HepG2 (cell line): ENCODE measurements at regions not wholly inside any gene's neighbourhood (a gene's known extent, or its start where the extent isn't known, plus 50 kb on each side); places are given as distances from the start of the nearest gene placed in this dataset.

Experiments used
- EP300 ChIP-seq, 3 experiments: sonication (generic) in 1 of 3; formaldehyde crosslinking in 1 of 3; IDR thresholded peaks; 2 replicates each; pipeline versions ENCODE4 v1.5.1 to v1.6.1; 2011 to 2020; ENCODE audit warnings: low read depth in 2 of 3, low read length in 2 of 3, borderline replicate concordance in 1 of 3, improper control_type of control experiment in 1 of 3, mild to moderate bottlenecking in 1 of 3, missing genetic modification reagents in 1 of 3, moderate library complexity in 1 of 3
- KAT8 ChIP-seq: IDR thresholded peaks from 2 replicates; pipeline ENCODE4 v1.6.1; 2016; ENCODE audit warnings: missing genetic modification reagents, missing compliant biosample characterization
- PAXIP1 ChIP-seq: sonication (generic); formaldehyde crosslinking; conservative IDR thresholded peaks from 2 replicates; pipeline ENCODE4 v1.4.0; 2020; ENCODE audit warnings: mild to moderate bottlenecking, missing genetic modification reagents, moderate library complexity
- RFX5 ChIP-seq: IDR thresholded peaks from 2 replicates; pipeline ENCODE4 v1.6.1; 2011; ENCODE audit warnings: low read depth, low read length, improper control_type of control experiment
- RNF2 ChIP-seq: fragments of 450-650 bp; conservative IDR thresholded peaks from 2 replicates; pipeline ENCODE4 v1.6.1; 2016; ENCODE audit warnings: low read depth
- TARDBP ChIP-seq: sonication (generic); formaldehyde crosslinking; IDR thresholded peaks from 2 replicates; pipeline ENCODE4 v1.8.0; 2022; ENCODE audit warnings: mild to moderate bottlenecking, missing genetic modification reagents
- ZNF224 ChIP-seq: sonication (generic); formaldehyde crosslinking; IDR thresholded peaks from 2 replicates; pipeline ENCODE4 v1.5.0; 2020; ENCODE audit warnings: mild to moderate bottlenecking, missing genetic modification reagents
- TF ChIP-seq, protein P1 (sequence below): sonication (generic); formaldehyde crosslinking; IDR thresholded peaks from 2 replicates; pipeline ENCODE4 v1.4.0; 2020; ENCODE audit warnings: missing genetic modification reagents

DNA sequence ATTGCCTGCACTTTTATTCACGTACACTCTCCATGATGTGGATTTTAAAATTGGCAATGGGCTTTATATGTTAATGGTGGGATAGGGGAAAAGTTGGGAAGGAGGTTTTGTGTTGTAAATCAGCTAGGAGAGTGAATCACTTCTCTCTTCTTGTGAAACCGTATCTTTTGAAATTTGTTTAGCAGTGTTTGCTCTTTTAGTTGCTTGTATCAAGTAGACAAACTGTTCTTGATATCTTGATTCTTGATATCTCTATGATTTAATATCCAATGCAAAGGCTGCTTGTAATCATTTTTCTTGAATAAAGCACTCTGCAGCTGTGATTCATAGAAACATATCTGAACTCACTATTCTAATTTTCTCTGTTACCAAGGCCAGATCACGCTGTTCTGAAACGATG, 615.1 kb downstream of the CCER1 start:
- TF ChIP-seq, protein P1, sequence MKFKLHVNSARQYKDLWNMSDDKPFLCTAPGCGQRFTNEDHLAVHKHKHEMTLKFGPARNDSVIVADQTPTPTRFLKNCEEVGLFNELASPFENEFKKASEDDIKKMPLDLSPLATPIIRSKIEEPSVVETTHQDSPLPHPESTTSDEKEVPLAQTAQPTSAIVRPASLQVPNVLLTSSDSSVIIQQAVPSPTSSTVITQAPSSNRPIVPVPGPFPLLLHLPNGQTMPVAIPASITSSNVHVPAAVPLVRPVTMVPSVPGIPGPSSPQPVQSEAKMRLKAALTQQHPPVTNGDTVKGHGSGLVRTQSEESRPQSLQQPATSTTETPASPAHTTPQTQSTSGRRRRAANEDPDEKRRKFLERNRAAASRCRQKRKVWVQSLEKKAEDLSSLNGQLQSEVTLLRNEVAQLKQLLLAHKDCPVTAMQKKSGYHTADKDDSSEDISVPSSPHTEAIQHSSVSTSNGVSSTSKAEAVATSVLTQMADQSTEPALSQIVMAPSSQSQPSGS (CRISPR knock-in tag) = no peak
- TF ChIP-seq RFX5 (no peak), EP300 (IDR thresholded peaks at IDR 0.05; ENCODE audit: low read depth in 2 of 2, low read length in 2 of 2) (no peak), EP300 (CRISPR knock-in tag; IDR thresholded peaks at IDR 0.05; ENCODE audit: borderline replicate concordance) (no peak), KAT8 (CRISPR knock-in tag) (no peak), PAXIP1 (CRISPR knock-in tag) (no peak), TARDBP (CRISPR knock-in tag) (no peak), RNF2 (no peak), ZNF224 (CRISPR knock-in tag) (no peak)
